CD8-positive, alpha-beta memory T cell (primary cell): ENCODE measurements at regions not wholly inside any gene's neighbourhood (a gene's known extent, or its start where the extent isn't known, plus 50 kb on each side); places are given as distances from the start of the nearest gene placed in this dataset.
A peak's percentile ranks its signal among the peaks of the same experiment; 100 is the strongest.

Experiments used
- CTCF ChIA-PET: fragments of 350-600 bp; sonication (Branson Sonifier 250); formaldehyde crosslinking; loops from one replicate; lab custom pipeline; 2021; ENCODE audit warnings: antibody characterized with exemption; lab: Charles Lee
- POLR2A ChIA-PET: fragments of 350-600 bp; sonication (Branson Sonifier 250); formaldehyde crosslinking; loops from one replicate; lab custom pipeline; 2021; ENCODE audit warnings: antibody characterized with exemption; lab: Charles Lee
- DNase-seq, 5 donors: peaks; one replicate each; pipeline versions ENCODE4 v3.0.0 to v3.0.0-alpha.2; 2020 to 2022; ENCODE audit warnings: mixed read lengths in 1 of 5
- H3K27ac ChIP-seq: one replicate; pipeline ENCODE4 v1.7.0; 2013; ENCODE audit warnings: low read depth, mild to moderate bottlenecking, low read length, moderate library complexity
- H3K27me3 ChIP-seq: 2 replicates; pipeline ENCODE4 v1.7.0; 2013; ENCODE audit warnings: low read length, mild to moderate bottlenecking; ENCODE audit not compliant: insufficient read depth, poor library complexity, severe bottlenecking
- H3K36me3 ChIP-seq: 2 replicates; pipeline ENCODE4 v1.7.0; 2013; ENCODE audit warnings: mild to moderate bottlenecking, low read length, moderate library complexity; ENCODE audit not compliant: insufficient read depth
- H3K4me1 ChIP-seq: 2 replicates; pipeline ENCODE4 v1.7.0; 2013; ENCODE audit warnings: mild to moderate bottlenecking, low read length, moderate library complexity; ENCODE audit not compliant: insufficient read depth
- H3K4me3 ChIP-seq: 2 replicates; pipeline ENCODE4 v1.7.0; 2013; ENCODE audit warnings: mild to moderate bottlenecking, low read length
- H3K9me3 ChIP-seq: 2 replicates; pipeline ENCODE4 v1.7.0; 2013; ENCODE audit warnings: mild to moderate bottlenecking, low read length
- H3K27ac Mint-ChIP-seq, 8 donors: one replicate each; pipeline ENCODE4 v1.8.0; 2020 to 2021; ENCODE audit warnings: mixed read lengths in 8 of 8, mild to moderate bottlenecking in 6 of 8, inconsistent platforms in 3 of 8, moderate library complexity in 3 of 8
- H3K27me3 Mint-ChIP-seq, 2 donors: one replicate each; pipeline ENCODE4 v1.8.0; 2020 to 2021; ENCODE audit warnings: mixed read lengths in 2 of 2, mild to moderate bottlenecking in 1 of 2, moderate library complexity in 1 of 2
- H3K36me3 Mint-ChIP-seq, 3 donors: one replicate each; pipeline ENCODE4 v1.8.0; 2020 to 2021; ENCODE audit warnings: mixed read lengths in 3 of 3, inconsistent platforms in 1 of 3, mild to moderate bottlenecking in 1 of 3
- H3K4me1 Mint-ChIP-seq, 3 donors: one replicate each; pipeline ENCODE4 v1.8.0; 2020 to 2021; ENCODE audit warnings: mixed read lengths in 3 of 3, inconsistent platforms in 1 of 3, mild to moderate bottlenecking in 1 of 3
- H3K4me3 Mint-ChIP-seq, 7 donors: one replicate each; pipeline ENCODE4 v1.8.0; 2020 to 2021; ENCODE audit warnings: mixed read lengths in 7 of 7, mild to moderate bottlenecking in 6 of 7, moderate library complexity in 4 of 7, inconsistent platforms in 2 of 7
- H3K9me3 Mint-ChIP-seq, 5 donors: one replicate each; pipeline ENCODE4 v1.8.0; 2020 to 2022; ENCODE audit warnings: mixed read lengths in 5 of 5, mild to moderate bottlenecking in 3 of 5, moderate library complexity in 2 of 5, inconsistent platforms in 1 of 5

DNA sequence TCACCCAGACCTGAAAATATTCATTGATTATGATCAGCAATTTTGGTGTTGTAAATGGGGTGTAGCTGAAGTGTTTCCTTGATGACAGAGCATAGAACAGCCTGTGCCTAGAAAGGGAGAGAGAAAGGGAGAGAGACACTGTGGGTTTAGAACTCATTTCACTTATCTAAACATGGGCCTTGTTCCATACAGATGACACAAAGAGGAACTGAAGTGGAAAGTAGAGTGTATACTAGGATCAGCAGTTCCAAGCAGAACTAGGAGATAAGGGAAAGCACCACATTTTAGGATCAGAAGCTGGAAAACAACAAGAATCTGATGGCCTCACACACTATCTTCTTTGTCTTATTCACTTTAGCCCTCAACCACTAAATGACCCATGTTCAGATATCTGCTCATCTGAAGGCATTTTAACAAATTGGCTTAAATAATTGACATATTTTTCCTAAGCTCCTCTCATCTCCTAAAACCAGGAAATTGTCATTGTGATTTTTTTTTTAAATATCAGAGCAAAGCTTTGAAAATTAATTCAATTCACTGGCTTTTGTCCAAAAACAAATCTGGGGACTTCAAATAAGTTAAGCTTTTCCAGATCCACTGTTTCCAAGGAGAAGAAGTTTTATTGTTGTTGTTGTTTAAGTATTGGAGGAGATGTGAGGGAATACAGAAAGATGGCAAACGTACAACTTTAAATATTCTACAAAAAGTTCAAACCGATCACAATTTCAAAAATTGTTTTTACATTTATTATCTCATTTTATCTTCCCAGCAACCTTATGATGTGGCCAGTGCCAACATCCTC lies 103.8 kb downstream of the LYPLAL1 start:
- POLR2A ChIA-PET, result no interaction called here

DNA sequence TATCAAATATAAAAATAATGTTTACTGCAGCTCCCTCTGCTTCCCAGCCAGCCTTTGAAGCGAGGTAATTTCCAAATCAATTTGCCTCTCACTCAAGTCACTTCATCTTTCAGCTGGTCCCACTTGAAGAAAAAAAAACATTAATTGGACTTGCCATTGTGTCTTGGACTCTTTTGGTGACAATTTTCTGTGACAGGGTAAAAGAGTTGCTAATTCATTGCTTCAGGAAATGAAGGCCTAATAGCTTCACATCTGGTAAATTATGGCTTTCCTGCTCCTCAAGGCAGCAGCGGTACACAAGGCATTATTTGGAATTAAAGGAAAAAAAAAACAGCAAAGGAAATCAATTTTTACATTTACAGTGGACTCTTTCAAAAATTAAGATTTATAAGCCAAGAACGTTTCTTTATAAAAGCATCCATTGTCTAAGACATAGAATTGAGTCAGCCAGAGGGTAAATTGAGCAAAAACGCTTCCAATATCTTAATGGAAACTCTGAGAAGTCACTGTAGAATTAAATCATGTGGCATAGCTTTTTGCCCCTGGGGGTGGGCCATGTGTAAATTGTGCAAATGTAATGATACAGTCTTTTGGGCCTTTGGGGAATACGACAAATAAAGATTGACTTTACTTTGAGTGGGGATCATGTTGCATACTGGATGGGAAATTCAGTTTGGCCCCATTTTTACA lies 102.5 kb downstream of the LYPLAL1 start:
- H3K36me3 ChIP-seq, result no peaks in the 10 kb centered on the region
- H3K9me3 Mint-ChIP-seq, result peaks cover 0 to 3% (median 0%) of the 10 kb centered on the region in 5 donors
- H3K27ac ChIP-seq, result no peak overlapping the region
- CTCF ChIA-PET, result no interaction called here
- H3K4me1 ChIP-seq, result no peaks in the 10 kb centered on the region
- no peak overlapping the region for H3K27ac Mint-ChIP-seq
- no peak overlapping the region for H3K4me3 ChIP-seq
- H3K4me3 Mint-ChIP-seq, result no peak overlapping the region
- no peaks in the 10 kb centered on the region for H3K4me1 Mint-ChIP-seq
- H3K36me3 Mint-ChIP-seq, result peaks cover 0 to 6% (median 0%) of the 10 kb centered on the region in 3 donors
- no peaks in the 10 kb centered on the region for H3K27me3 ChIP-seq
- peaks cover 0 to 2% of the 10 kb centered on the region in 2 donors for H3K27me3 Mint-ChIP-seq
- H3K9me3 ChIP-seq, result no peaks in the 10 kb centered on the region
- POLR2A ChIA-PET, result no interaction called here
- no peak for DNase-seq

More for the DNA sequence above, 103.8 kb downstream of the LYPLAL1 start:
- Mint-ChIP-seq H3K27ac (no peak overlapping the region), H3K36me3 (peaks cover 0 to 2% (median 0%) of the 10 kb centered on the region in 3 donors), H3K27me3 (peaks cover 0 to 2% of the 10 kb centered on the region in 2 donors), H3K4me3 (no peak overlapping the region), H3K4me1 (no peaks in the 10 kb centered on the region), H3K9me3 (peaks cover 0 to 3% (median 0%) of the 10 kb centered on the region in 5 donors)
- no peaks in the 10 kb centered on the region for H3K27me3 ChIP-seq
- no peak overlapping the region for H3K4me3 ChIP-seq
- CTCF ChIA-PET, result no interaction called here
- H3K36me3 ChIP-seq, result no peaks in the 10 kb centered on the region
- DNase-seq, result no peak
- H3K4me1 ChIP-seq, result no peaks in the 10 kb centered on the region
- no peaks in the 10 kb centered on the region for H3K9me3 ChIP-seq
- no peak overlapping the region for H3K27ac ChIP-seq

DNA sequence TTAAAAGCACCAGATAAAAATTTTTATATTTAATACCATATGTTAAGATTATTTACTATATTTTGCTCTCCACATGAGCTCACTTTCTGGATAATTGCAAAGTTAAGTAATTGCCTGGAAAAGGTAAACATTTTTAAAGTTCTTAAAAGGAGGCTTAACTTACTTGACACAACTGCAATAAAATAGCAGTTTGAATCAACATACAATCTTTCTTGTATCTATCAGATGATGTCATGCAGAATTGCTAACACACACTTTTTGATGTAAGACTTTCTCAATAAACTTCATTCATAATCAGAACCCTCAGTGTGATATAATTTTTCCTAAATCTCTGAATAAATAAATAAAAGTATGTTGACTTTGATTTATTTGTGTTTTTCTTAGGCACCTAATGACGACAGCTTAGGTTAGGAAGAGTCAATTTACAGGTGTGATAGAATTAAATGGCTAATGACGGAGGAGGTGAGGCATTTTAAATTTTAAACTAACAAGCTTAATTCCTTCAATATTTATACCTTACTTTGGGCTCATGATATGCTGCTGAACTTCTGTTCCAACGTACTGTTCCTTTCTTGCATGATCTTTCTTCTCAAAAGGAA lies 99.5 kb downstream of the LYPLAL1 start:
- CTCF ChIA-PET, result no interaction called here
- no peak for DNase-seq
- no peak overlapping the region for H3K4me3 Mint-ChIP-seq

DNA sequence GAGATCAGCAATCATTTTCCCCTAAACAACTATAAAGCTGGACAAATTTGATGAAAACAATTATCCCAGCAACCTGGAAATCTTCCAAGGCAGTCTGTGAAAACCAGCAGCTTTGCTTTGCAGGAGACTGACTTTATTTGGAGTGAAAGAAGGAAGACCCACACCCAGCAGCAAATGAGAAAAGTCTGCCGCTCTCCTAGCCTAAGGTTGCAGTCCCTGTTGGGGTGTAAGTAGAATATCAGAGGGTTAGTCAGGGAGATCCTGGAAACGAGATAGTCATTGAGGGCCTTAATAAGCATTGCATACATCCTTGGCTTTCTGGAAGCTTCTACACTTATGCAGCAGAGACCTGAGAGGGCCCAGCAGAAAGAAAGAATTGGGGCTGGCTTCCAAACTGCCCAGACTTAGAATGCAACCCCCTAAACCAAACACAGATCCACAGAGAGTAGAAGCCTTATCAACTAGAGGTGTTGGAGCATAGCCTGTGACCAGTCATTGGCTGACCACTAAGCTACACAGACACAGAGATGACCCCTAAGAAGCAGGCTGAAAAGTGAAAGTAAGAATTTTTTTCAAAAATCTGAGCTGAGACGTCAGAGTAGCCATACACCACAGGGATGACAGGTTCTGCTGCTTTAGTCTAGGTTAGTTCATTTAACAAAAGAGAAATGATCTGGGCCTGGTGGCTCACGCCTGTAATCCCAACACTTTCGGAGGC lies 98.3 kb downstream of the LYPLAL1 start:
- H3K9me3 Mint-ChIP-seq, result no peaks in the 10 kb centered on the region
- Histone ChIP-seq H3K36me3 (no peaks in the 10 kb centered on the region), H3K4me1 (no peaks in the 10 kb centered on the region), H3K9me3 (no peaks in the 10 kb centered on the region), H3K27me3 (no peaks in the 10 kb centered on the region), H3K4me3 (no peak overlapping the region), H3K27ac (no peak overlapping the region)
- H3K36me3 Mint-ChIP-seq, result peaks cover 0 to 8% (median 0%) of the 10 kb centered on the region in 3 donors
- H3K4me1 Mint-ChIP-seq, result no peaks in the 10 kb centered on the region
- no peak overlapping the region for H3K4me3 Mint-ChIP-seq
- ChIA-PET POLR2A (no interaction called here), CTCF (no interaction called here)
- H3K27ac Mint-ChIP-seq, result peak overlapping the region in 1 of 8 donors; percentile 40
- H3K27me3 Mint-ChIP-seq, result no peaks in the 10 kb centered on the region
- DNase-seq, result no peak

More for the DNA sequence above, 99.5 kb downstream of the LYPLAL1 start:
- no peaks in the 10 kb centered on the region for H3K9me3 ChIP-seq
- no peaks in the 10 kb centered on the region for H3K36me3 ChIP-seq
- H3K27me3 ChIP-seq, result no peaks in the 10 kb centered on the region
- H3K27me3 Mint-ChIP-seq, result no peaks in the 10 kb centered on the region
- no peaks in the 10 kb centered on the region for H3K4me1 ChIP-seq
- no peak overlapping the region for H3K4me3 ChIP-seq
- no peak overlapping the region for H3K27ac Mint-ChIP-seq
- H3K27ac ChIP-seq, result no peak overlapping the region
- no peaks in the 10 kb centered on the region for H3K4me1 Mint-ChIP-seq
- peaks cover 0 to 8% (median 0%) of the 10 kb centered on the region in 3 donors for H3K36me3 Mint-ChIP-seq
- H3K9me3 Mint-ChIP-seq, result peaks cover 0 to 3% (median 0%) of the 10 kb centered on the region in 5 donors
- POLR2A ChIA-PET, result no interaction called here

DNA sequence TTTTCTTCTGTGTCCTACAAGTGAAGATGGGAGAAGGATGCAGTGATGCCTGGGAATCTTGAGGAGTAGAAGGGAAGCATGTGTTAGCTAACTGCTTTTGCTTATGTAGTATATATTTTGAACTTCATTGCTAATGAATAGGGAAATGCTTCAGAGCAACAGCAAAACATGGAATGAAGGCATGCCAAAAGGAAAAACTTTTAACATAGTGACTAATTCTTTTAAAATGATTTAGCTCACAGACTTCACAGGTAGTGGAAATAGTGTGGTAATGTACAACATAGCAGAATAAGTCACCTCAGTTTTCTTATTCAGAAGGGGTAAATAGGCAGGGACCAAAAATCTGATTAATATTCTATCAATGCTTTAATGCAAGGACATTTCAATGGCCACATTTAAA lies 95.5 kb downstream of the LYPLAL1 start:
- ChIA-PET POLR2A (no interaction called here), CTCF (no interaction called here)
- Histone ChIP-seq H3K4me3 (no peak overlapping the region), H3K4me1 (no peaks in the 10 kb centered on the region), H3K36me3 (no peaks in the 10 kb centered on the region), H3K9me3 (no peaks in the 10 kb centered on the region), H3K27me3 (no peaks in the 10 kb centered on the region), H3K27ac (no peak overlapping the region)
- Mint-ChIP-seq H3K9me3 (no peaks in the 10 kb centered on the region), H3K36me3 (peaks cover 0 to 6% (median 0%) of the 10 kb centered on the region in 3 donors), H3K27me3 (no peaks in the 10 kb centered on the region), H3K4me3 (no peak overlapping the region), H3K4me1 (no peaks in the 10 kb centered on the region), H3K27ac (no peak overlapping the region)
- DNase-seq, result no peak

DNA sequence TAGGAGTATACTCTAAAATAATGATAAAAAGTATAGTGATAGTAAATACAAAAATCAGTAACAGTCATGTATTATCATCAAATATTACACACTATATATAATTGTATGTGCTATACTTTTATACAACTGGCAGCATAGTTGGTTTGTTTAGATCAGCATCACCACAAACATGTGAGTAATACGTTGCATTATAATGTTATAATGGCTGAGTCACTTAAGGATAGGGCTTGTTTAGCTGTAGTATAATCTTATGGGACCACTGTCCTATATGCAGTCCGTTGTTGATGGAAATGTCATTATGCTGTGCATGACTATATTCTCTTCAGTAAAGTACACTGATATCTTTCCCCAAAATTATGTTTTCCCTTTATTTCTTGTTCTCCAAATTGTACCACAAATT lies 92.8 kb downstream of the LYPLAL1 start:
- ChIA-PET POLR2A (no interaction called here), CTCF (no interaction called here)
- peaks cover 0 to 8% (median 5%) of the 10 kb centered on the region in 3 donors for H3K36me3 Mint-ChIP-seq
- no peaks in the 10 kb centered on the region for H3K4me1 Mint-ChIP-seq
- H3K4me1 ChIP-seq, result no peaks in the 10 kb centered on the region
- H3K27me3 Mint-ChIP-seq, result no peaks in the 10 kb centered on the region
- H3K9me3 ChIP-seq, result peaks cover 2% of the 10 kb centered on the region
- H3K9me3 Mint-ChIP-seq, result peaks cover 5 to 12% (median 12%) of the 10 kb centered on the region in 5 donors
- H3K27me3 ChIP-seq, result no peaks in the 10 kb centered on the region
- H3K36me3 ChIP-seq, result no peaks in the 10 kb centered on the region
- H3K27ac Mint-ChIP-seq, result no peak overlapping the region
- H3K4me3 Mint-ChIP-seq, result no peak overlapping the region
- no peak for DNase-seq
- H3K27ac ChIP-seq, result no peak overlapping the region
- no peak overlapping the region for H3K4me3 ChIP-seq

DNA sequence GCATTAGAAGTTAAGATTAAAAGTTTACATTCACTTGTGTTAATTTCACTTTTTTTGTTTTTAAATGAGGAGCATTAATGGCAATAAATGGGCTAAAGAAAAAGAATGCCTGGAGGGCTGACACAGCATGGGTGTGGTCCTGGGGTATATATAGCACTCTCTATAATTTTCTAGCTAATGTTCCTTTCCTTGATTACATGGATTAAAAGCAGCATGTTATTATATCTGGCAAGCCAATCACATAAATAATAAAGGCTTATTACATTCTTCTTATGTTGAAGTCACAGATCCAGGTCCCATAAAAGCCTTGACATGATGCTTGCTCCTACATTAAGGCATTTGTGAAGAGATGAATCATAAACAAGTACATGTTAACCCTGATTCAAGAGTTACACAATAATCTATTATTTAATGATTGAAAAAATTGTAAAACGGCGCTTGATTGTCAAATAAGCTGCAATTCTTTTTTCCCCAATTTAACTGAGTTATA lies 91.4 kb downstream of the LYPLAL1 start:
- no peak overlapping the region for H3K27ac ChIP-seq
- peaks cover 0 to 13% (median 5%) of the 10 kb centered on the region in 3 donors for H3K36me3 Mint-ChIP-seq
- peaks cover 11 to 19% (median 15%) of the 10 kb centered on the region in 5 donors for H3K9me3 Mint-ChIP-seq
- H3K36me3 ChIP-seq, result no peaks in the 10 kb centered on the region
- no peaks in the 10 kb centered on the region for H3K4me1 ChIP-seq
- no peak overlapping the region for H3K4me3 Mint-ChIP-seq
- H3K27me3 ChIP-seq, result no peaks in the 10 kb centered on the region
- H3K4me1 Mint-ChIP-seq, result no peaks in the 10 kb centered on the region
- H3K27me3 Mint-ChIP-seq, result no peaks in the 10 kb centered on the region
- no peak overlapping the region for H3K27ac Mint-ChIP-seq
- CTCF ChIA-PET, result no interaction called here
- POLR2A ChIA-PET, result no interaction called here
- H3K9me3 ChIP-seq, result peaks cover 3% of the 10 kb centered on the region
- no peak for DNase-seq
- no peak overlapping the region for H3K4me3 ChIP-seq
